Endothelial cell of hepatic sinusoid (primary cell): ENCODE measurements at regions not wholly inside any gene's neighbourhood (a gene's known extent, or its start where the extent isn't known, plus 50 kb on each side); places are given as distances from the start of the nearest gene placed in this dataset.

Experiments used
- in situ Hi-C: cut with HindIII; loops from 2 replicates; pipeline ENCODE4 v1.10.0; 2017; ENCODE audit warnings: low sequenced_read_pairs

- in situ Hi-C loops = no loop called here
Observed at GRCh38 chr13:85498774-85499173, 300.4 kb downstream of the SLITRK6 start.

DNA sequence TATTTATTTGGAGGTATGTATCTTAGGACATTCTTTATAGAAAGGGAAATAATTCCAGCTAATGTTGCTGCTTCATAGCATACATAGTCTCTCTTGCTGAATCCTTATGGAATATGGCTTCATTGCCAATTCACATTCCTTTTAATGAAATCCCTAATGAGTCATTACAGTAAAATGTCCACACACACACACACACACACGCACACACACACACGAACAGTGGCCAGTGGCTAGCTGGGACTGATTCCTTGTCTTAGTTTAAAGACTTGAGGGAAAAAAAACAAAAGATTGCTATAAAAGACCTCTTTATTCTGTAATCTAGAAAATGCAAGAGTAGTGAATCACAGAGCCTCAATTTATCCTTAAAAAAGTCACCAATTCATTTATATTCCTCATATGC lies 301.6 kb downstream of the SLITRK6 start:
- in situ Hi-C loops = no loop called here

- in situ Hi-C loops = no loop called here
Observed at GRCh38 chr13:85492283-85492682, 306.9 kb downstream of the SLITRK6 start.

- in situ Hi-C loops = no loop called here
Observed at GRCh38 chr13:85486663-85487062, 312.6 kb downstream of the SLITRK6 start.

DNA sequence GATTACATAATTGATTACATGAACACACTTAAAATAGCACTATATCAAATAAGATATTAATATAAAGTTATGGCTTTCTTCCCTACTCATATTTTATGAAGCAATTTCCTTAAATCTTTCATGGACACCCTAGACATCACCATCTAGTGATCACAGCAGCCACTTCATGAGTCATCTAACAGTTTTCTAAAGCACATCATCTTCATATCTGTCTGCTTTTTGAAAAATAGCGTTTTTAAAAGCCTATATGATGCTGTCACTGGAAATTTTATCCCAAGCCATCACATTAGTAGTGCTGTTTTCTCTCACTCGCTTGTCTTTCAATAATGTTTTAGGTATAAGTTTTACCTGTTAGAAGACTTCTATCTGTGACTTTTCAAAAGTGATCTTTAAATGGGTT lies 326.1 kb downstream of the SLITRK6 start:
- in situ Hi-C loops = no loop called here

- in situ Hi-C loops = no loop called here
Observed at GRCh38 chr13:85469320-85469719, 329.9 kb downstream of the SLITRK6 start.

DNA sequence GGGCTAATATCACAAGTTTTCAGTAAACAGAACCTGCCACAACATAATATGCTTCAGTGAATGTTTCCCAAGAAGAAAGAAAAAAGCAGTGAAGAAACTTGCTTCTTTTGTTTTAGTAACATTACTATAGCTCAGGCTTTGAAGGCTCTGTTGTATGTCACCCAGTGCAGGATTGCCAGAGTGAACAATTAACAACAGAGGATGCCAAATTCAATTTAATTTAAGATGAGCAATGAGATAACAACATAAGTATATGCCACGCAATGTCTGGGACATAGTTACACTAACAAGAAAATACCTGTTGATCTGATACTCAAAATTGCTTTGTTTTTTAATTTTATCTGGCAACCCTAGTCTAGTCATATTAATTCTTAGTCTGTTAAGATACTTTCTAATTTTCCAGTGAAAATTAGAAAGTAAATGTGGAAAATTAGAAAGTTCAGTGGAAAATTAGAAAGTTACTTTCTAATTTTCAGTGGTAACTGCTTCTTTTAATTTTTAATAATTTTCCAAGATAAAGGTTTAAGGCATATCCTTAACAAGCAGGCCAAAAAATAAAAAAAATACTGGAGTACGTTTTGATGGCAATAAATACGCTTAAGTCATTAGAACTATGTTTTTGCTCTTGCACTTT lies 336.3 kb downstream of the SLITRK6 start:
- in situ Hi-C loops = no loop called here

GRCh38 chr13:85461621-85462020 lies 337.6 kb downstream of the SLITRK6 start:
- in situ Hi-C loops = no loop called here

DNA sequence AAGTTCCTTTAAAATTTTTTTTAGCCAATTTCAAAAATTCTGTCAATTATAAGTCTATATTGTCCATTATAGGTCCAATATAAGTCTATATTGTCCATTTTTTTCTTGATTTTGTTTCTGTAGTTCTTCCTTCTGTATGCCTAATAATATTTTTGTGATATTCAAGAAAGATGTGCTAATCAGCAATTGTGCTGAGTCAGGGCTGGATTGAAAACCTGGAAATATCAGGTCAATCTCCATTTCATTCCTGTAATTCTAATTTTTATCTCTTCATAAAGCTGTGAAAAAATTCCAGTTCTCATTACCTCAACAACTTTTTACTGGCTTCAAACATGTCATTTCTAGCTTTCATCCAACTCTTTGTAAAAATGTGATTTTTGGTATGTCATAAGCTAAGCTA lies 353.7 kb downstream of the SLITRK6 start:
- in situ Hi-C loops = no loop called here

DNA sequence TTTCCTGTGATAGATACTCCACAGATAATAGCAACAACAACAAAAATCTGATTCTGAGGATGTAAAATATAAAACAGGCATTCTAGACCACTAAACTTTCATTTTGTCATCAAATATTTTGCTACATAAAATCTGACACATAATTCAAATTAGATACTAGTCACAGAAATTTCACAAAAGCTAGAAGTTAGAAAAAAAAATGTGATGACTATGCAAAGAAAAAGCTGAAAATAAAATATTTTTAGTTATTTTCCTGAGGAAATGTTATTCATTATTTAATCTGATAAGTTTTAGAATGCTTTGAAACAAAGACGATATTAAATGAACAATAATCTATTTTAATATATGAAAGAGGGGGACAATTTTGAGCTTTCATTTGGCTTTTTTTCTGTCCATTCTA lies 357.2 kb downstream of the SLITRK6 start:
- in situ Hi-C loops = no loop called here

DNA sequence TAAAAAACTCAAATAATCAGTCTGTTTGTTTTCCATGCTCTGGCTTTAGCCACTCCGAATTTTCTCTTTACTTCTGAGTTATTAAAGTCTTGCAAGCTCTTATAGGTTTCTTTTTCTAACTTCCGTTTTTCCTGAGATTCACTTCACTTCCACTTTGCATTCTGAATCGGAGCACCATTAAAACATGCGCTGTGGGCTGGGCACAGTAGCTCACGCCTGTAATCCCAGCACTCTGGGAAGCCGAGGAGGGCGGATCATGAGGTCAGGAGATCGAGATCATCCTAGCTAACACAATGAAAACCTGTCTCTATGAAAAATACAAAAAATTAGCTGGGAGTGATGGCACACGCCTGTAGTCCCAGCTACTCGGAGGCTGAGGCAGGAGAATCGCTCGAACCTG lies 357.9 kb downstream of the SLITRK6 start:
- in situ Hi-C loops = no loop called here

GRCh38 chr13:85436029-85436428 lies 363.2 kb downstream of the SLITRK6 start:
- in situ Hi-C loops = no loop called here

GRCh38 chr13:85434927-85435326 lies 364.3 kb downstream of the SLITRK6 start:
- in situ Hi-C loops = no loop called here

DNA sequence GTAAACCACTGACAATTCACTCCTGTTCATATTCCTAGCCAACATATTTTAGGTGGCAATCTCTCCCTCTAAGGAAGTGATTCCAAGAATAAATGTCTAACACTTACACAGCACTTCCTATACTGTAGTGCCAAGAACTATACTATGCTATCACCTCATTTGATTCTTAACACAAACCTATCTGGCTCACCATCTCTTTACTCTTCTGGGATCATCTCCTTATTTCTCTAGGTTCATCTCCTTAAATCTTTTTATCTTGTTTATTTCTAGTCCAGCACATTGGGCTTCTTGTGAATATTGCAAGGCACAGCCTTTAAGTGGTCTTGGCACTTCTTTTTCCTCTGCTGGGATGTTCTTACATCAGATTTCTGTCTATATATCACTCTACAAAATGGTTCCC lies 366.3 kb downstream of the SLITRK6 start:
- in situ Hi-C loops = no loop called here

GRCh38 chr13:85431720-85432119 lies 367.5 kb downstream of the SLITRK6 start:
- in situ Hi-C loops = no loop called here

- in situ Hi-C loops = no loop called here
Observed at GRCh38 chr13:85430216-85430794, 368.9 kb downstream of the SLITRK6 start.

GRCh38 chr13:85427416-85427815 lies 371.8 kb downstream of the SLITRK6 start:
- in situ Hi-C loops = no loop called here

DNA sequence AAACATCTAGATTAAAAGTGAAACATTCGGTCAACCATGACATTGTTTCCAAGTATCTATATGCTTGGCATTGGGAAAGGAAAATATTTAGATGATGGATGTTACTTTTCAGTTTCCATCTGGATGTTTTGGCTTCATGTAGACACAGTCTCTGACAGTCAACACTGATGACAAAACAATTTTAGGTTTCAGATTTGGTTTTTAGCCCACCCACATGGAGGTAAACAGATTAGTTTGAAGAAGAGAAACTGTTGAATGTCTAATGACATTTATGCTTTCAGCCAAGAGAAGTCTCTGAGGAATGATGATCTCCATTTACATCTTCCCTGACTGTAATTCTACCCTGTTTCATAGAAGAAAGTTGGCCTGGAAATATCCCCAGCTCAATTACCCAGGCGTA lies 379.1 kb downstream of the SLITRK6 start:
- in situ Hi-C loops = no loop called here

DNA sequence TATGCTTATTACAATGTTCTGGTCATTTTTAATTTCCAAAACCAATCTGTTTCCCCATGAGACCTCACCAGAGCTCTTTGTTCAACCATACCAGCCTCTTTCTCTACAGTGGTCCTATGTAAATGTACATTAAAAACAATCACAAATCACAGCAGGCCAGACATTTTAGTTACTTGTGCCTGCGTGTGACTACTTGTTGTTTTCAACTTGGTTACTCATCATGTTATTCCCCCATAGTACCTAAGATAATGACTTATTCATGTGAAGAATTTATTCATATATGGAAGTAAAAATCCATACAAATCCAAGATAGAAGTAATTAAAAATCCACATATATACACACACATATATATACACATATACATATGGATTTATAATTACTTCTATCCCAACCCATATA lies 379.6 kb downstream of the SLITRK6 start:
- in situ Hi-C loops = no loop called here

DNA sequence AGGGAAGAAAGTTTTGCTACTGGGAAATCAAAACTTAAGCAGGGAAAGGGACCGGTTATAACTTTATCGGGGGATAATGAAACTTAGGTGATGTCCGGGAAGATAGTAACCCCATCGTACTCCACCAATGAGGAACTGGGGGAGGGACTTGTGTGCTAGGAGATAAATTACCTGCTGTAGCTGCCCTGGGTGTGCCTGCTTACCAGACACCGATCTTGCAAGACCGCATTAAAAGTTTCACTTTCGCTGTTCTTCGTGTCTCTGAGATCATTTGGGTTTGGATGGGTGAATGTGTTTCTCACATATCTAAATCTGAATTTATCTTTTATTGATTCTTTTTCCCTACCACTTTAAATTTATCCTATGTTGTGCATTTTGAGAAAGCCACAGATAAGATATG lies 381.4 kb downstream of the SLITRK6 start:
- in situ Hi-C loops = no loop called here

- in situ Hi-C loops = no loop called here
Observed at GRCh38 chr13:85413664-85414063, 385.6 kb downstream of the SLITRK6 start.

GRCh38 chr13:85412448-85412847 lies 386.8 kb downstream of the SLITRK6 start:
- in situ Hi-C loops = no loop called here

GRCh38 chr13:85411591-85411990 lies 387.6 kb downstream of the SLITRK6 start:
- in situ Hi-C loops = no loop called here
